ENCODE measurements at regions not wholly inside any gene's neighbourhood (a gene's known extent, or its start where the extent isn't known, plus 50 kb on each side); places are given as distances from the start of the nearest gene placed in this dataset.

DNA sequence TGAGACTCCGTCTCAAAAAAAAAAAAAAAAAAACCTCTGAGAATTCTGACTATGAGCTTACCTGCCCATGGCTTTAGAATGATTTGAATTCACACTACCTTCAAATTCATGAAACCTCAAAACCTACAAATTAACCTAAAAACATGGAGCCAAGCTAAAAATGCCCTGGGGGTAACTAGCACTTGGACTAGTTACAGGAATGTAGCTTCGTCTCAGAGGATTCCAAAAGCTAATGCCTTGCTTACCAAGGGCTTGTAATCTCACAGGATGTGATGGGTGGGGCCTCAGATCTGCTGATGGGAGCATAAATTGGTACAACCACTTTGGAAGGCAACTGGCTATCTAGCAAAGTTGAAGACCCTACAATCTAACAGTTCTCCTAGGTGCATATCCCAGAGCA lies 79.4 kb upstream of the SPRY1 start:
- no peak for DNase-seq

DNA sequence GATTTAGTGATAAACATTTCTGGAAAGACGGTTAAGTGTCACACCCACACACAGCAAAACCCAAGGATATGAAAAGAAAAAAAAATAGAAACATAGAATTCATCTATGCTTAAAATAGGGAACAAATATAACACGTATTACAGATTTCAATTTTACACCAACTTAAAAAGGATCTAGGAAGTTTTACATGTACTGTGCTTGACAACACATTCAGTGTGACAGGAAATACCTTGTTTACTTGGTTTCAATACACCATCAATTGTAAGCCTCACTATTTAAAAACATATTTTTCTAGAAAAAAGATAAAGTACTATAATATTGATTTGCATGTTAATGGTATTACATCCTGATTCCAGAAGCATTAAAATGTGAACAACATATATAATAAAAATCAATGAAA lies 77.0 kb upstream of the SPRY1 start:
- no peak for DNase-seq

DNA sequence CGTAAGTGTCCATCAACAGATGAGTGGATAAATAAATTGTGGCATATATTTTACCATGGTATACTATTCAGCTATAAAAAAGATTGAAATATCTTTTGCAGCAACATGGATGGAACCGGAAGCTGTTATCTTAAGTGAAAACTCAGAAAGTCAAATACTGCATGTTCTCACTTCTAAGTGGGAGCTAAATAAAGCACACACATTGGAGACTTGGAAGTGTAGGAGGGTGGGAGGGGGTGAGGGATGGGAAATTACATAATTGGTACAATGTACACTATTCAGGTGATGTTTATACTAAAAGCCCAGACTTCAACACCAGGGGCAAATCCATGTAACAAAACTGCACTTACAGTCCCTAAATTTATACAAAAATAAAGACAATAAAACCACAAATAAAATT lies 72.6 kb upstream of the SPRY1 start:
- DNase-seq: no peak

DNA sequence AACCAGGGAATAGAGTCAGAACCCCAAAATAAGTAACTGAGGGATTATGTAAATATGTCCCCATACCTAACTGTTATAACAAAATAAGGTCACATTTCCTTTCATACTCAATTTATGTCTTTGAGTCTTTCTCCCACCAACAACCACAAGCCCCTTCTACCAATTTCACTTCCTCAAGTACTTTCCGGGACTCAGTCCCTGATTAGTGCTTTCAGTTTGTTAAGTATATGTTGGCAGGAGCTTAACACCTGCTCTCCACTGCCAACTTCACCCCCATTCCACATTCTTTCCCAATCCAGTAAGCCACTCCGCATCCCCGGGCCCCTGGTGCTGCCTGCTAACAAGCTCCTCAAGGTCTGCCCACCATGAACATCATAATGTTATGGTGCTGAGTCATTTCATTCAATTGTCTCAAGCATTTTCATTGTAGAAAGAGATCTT lies 71.3 kb upstream of the SPRY1 start:
- no peak for DNase-seq

DNA sequence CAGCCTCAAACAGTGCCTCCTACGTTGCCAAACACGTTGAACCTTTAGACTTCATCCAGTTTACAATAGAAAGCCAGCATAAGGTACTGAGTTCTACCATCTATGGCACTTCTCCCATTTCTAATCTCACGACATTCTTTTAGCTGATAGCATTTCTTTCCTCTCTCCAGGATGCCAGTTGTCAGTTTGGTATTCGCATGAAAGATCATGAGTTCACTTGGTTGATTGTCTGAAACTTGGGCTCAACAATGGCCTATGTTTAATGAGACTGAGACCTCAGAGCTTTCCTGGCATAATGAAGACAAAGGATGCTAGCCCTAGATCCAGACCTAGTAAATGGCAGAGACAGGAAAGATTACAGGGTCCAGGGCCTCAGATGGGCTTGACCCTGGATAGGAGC lies 69.2 kb upstream of the SPRY1 start:
- no peak for DNase-seq

DNA sequence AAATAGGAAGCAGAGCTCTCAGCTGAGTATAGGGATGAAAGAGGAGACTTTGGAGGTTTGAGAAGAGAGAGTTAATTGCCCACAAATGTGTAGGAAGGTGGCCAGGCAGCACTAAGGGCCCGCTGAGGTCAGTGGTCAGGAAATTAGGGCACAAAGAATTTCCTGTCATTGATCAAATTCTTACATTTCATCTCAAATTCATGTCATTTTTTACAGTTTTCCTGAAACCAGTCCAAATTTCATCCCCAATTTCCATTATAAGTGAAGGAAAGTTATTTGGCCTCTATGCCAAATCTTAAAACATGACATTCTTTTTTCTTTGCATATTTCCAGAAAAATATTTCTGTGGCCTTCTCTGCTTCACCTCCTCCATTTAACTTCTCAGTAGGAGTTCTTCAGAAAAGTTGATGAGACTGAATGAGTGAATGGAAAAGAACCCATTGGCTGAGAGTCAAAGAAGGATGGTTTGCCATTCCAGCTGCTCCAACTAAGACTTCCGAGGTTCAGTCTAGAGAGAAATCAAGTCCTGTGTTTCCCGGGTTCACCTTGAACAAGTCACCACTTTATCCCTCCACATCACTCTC lies 68.7 kb upstream of the SPRY1 start:
- no peak for DNase-seq

DNA sequence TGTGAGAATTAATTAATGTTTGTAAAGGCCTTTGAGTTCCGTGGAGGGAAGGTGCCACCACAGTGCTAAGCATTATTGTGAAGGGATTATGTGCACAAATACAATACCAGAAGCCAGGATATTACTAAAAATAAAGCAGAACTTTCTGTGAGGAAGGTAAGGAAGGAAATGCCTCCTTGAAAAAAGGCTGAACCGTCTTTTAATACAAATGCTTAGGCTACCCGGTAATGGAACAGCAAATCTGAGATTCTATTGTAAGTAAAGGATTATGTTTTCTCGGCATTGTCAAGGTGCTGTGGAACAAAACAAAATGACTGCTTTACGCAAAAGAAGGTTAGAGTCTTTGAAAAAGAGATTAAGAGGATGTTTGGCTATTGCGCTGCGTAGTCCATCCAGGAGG lies 57.9 kb upstream of the SPRY1 start:
- no peak for DNase-seq

DNA sequence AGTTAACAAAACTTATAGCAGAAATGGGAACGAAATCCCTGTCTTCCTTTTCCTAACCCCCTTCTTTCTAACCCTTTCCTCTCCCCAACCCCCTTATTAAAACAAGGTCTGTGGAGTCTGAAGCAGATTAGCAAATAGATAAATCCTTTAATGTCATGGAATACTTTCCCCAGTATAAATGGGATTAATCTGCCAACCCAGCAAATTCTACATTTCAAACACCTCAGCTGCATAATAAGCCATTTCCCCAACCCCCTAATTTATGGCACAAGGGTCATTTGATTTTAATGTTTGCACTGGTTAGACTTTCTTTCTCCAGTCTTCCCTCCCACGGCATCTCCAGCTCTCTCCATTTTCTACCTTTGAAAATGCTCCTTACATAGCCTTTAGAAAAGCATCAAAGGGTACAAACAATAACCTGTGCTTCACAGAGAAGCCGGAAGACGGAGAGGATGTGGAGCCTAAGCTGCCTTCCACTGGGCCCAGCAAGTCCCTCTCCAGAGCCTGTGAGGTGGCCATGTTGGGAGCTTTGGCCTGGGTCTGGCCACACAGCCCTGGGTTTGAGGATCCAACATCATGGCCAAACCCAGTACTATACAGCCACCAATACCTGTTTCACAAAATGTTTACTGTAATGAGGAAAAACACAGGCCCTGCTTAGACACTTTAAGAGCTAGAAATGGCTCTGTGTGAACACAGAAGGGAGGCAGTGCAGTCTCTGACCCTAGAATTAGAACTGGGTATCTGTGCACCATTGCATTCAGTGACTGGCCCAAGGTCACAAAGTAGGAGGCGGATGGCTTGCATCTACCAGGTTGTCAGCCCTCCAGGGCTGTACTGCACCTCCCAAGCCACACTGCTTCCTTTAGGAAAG lies 56.9 kb upstream of the SPRY1 start:
- no peak for DNase-seq

DNA sequence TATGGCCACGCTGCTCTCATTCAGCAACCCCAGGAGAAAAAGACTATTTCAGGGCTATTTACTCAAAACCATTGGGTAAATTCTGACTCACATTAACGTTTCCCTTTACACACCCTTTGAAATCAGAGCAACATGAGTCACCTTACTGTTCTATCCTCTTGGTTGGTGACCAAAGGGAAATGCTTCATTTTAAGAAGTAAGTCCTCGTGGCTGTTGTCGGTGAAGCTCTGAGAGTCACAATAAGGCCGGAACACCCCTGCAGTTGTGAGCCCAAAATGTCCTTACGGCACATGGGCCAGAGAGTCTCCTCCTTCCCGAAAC lies 56.3 kb upstream of the SPRY1 start:
- DNase-seq: no peak

DNA sequence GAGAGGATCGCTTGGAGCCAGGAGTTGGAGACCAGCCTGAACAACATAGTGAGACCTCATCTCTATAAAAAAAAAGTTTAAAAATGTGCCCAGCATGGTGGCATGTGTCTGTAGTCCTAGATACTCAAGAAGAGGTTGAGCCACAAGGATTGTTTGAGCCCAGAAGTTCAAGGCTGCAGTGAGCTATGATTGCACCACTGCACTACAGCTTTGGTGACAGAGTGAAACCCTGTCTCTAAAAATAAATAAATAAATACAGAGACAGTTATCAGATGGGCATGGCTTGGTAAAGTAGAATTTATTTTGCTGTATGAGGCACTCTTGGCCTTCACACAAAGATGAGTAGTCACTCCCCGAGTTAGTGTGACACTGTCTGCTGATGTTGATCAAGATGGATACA lies 54.1 kb upstream of the SPRY1 start:
- no peak for DNase-seq

DNA sequence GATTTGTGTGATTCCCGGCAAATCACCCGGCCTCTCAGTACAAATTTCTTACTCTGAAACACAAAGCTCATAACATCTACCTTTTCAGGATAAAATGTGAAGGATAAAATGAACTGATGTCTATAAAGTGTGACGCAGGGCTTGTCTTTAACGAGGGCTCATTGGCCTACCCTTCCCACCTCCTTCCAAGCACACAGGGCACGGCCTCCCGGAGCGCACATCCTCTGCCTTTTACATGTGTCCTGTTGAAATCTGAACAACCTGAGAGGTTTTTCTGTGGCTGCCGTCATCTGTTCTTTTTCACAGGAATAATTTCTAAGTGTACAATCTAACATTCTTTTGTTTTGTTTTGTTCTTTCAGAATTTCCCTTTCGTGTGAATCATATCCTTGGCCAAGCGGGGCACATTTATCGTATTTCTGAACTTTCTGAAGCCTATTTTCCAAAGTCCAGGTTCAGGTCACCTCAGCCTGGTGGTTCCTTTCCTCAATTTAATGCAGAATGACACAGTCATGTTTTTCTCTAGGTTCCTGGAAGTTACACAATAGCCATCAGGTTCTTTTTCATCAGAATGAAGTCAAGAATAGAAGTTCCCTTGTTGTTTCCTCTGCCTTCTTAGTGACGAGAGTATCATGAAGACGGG lies 53.1 kb upstream of the SPRY1 start:
- DNase-seq: no peak

DNA sequence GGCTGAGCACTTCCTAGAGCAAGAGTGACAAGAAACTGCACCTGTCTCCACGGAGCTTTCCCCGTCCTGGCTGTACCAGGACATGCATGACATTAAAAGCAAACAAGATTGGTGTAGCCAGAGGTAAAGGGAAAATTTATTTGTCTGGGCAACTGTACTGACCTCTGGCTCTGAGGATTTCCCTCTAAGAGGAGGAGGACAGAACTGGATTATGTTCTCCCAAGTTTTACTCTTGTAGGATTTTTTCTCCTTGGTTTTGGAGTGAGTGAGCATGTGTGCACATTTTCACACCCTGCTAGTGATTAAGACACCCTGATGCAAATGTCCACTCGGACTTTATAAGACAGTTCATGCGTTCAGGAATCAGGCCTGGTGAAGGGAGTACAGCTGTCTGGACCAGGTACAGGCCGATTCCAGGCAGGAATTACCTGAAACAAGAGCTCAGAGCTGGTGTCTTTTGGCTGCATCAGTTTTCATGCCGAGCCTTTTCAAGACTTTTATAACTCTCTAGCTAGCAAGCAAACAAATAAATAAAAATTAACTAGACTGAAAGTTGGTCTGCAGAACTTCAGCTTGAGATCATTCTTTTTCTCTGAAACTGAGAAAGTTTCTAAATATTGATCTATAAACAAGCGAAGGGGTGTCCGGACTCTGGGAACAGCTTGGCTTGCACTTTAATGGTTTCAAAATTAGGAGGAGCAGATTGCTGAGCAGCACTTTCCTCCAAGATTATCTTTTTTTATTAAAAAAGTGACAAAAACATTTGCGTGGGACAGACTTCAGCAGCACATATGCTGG lies 51.3 kb upstream of the SPRY1 start:
- peak in 1 of 56 donors; percentile 3 for DNase-seq

DNA sequence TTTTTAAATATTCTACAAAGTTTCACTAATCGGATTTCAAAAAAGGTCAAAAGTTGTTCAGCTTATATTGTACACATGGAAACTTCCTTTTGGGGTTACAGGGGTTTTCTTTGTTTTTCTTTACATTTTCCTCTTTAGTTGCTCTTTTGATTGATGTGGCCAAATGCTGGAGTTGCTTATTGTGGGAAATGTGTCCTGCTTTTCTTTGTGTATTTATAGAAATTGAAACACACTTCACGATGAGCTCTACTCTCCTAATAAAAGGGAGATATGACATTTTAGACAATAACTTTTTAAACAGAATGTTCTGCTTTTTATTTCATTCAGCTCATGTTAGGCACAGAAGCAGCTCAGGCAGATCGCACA lies 50.7 kb upstream of the SPRY1 start:
- DNase-seq: no peak

DNA sequence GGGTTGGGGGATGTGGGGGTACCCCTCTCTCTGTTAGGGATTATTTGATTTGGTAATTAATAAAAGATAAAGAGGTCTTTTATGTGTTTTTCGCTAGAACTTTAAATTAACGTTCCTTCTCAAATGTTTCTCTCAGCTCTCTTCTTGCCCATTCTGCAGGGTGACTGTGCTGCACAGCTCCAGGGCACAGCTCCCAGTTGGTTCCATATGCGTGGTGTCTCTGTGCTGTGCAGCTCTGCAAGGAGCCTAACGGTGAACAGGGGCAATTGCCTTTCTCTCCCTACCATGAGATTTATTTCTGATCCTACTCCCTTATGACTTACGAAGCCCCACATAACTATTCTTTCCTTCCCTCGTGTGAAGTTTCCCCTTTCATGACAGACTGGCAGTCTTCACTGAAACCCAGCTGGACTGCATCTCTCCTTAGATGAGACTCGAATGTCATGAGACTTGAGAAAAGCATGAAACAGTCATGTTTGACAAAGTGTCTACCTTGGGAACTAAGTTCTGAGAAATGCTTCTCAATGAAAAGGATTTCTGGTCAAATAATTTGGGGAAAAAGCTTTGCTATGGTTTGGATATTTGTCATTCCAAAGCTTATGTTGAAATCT lies 50.2 kb upstream of the SPRY1 start:
- DNase-seq: no peak
